ENCODE measurements at regions not wholly inside any gene's neighbourhood (a gene's known extent, or its start where the extent isn't known, plus 50 kb on each side); places are given as distances from the start of the nearest gene placed in this dataset.

GRCh38 chr9:73579823-73580222, 428.2 kb downstream of the ANXA1 start:
- no peak for DNase-seq
- H3K36me3 ChIP-seq = no peaks in the 10 kb centered on the region
- no peak overlapping the region for H3K9ac ChIP-seq (ENCODE audit: low read depth in 2 of 2, low read length in 2 of 2)
- H3K27me3 ChIP-seq = no peaks in the 10 kb centered on the region
- H3K9me3 ChIP-seq = no peaks in the 10 kb centered on the region
- no peaks in the 10 kb centered on the region for H3K4me1 ChIP-seq
- TF ChIP-seq CTCF (IDR thresholded peaks at IDR 0.05) = no peak
- intact Hi-C loops (cut with DNase I) = no loop called here
- no peak overlapping the region for H3K4me3 ChIP-seq
- no peak overlapping the region for H3K27ac ChIP-seq

- no peaks in the 10 kb centered on the region for H3K36me3 ChIP-seq
- no peaks in the 10 kb centered on the region for H3K4me1 ChIP-seq
- H3K9ac ChIP-seq (ENCODE audit: low read depth in 2 of 2, low read length in 2 of 2) = no peak overlapping the region
- DNase-seq = no peak
- intact Hi-C loops (cut with DNase I) = no loop called here
- no peak overlapping the region for H3K4me3 ChIP-seq
- H3K27ac ChIP-seq = no peak overlapping the region
- no peak for TF ChIP-seq CTCF (IDR thresholded peaks at IDR 0.05)
- no peaks in the 10 kb centered on the region for H3K9me3 ChIP-seq
- no peaks in the 10 kb centered on the region for H3K27me3 ChIP-seq
Observed at GRCh38 chr9:73583576-73583975, 431.9 kb downstream of the ANXA1 start.

GRCh38 chr9:73595036-73595545, 443.4 kb downstream of the ANXA1 start:
- no peak for DNase-seq
- H3K27ac ChIP-seq = no peak overlapping the region
- no peak overlapping the region for H3K9ac ChIP-seq (ENCODE audit: low read depth in 2 of 2, low read length in 2 of 2)
- no peaks in the 10 kb centered on the region for H3K9me3 ChIP-seq
- H3K4me3 ChIP-seq = no peak overlapping the region
- no peak for TF ChIP-seq CTCF (IDR thresholded peaks at IDR 0.05)
- intact Hi-C loops (cut with DNase I) = no loop called here
- no peaks in the 10 kb centered on the region for H3K4me1 ChIP-seq
- no peaks in the 10 kb centered on the region for H3K27me3 ChIP-seq
- H3K36me3 ChIP-seq = no peaks in the 10 kb centered on the region

- no peaks in the 10 kb centered on the region for H3K9me3 ChIP-seq
- H3K4me1 ChIP-seq = no peaks in the 10 kb centered on the region
- no peak for TF ChIP-seq CTCF (IDR thresholded peaks at IDR 0.05)
- H3K27me3 ChIP-seq = no peaks in the 10 kb centered on the region
- no peak overlapping the region for H3K27ac ChIP-seq
- DNase-seq = no peak
- no peak overlapping the region for H3K4me3 ChIP-seq
- no peak overlapping the region for H3K9ac ChIP-seq (ENCODE audit: low read depth in 2 of 2, low read length in 2 of 2)
- H3K36me3 ChIP-seq = no peaks in the 10 kb centered on the region
- intact Hi-C loops (cut with DNase I) = no loop called here
Observed at GRCh38 chr9:73596321-73596720, 444.7 kb downstream of the ANXA1 start.

- Histone ChIP-seq H3K9ac (ENCODE audit: low read depth in 2 of 2, low read length in 2 of 2) (no peak overlapping the region), H3K4me1 (no peaks in the 10 kb centered on the region), H3K9me3 (no peaks in the 10 kb centered on the region), H3K27me3 (no peaks in the 10 kb centered on the region), H3K27ac (no peak overlapping the region), H3K4me3 (no peak overlapping the region), H3K36me3 (no peaks in the 10 kb centered on the region)
- DNase-seq = no peak
- TF ChIP-seq CTCF (IDR thresholded peaks at IDR 0.05) = no peak
- intact Hi-C loops (cut with DNase I) = no loop called here
Observed at GRCh38 chr9:73597039-73597438, 445.4 kb downstream of the ANXA1 start.

- Histone ChIP-seq H3K36me3 (no peaks in the 10 kb centered on the region), H3K9ac (ENCODE audit: low read depth in 2 of 2, low read length in 2 of 2) (no peak overlapping the region), H3K9me3 (no peaks in the 10 kb centered on the region), H3K4me3 (no peak overlapping the region), H3K4me1 (no peaks in the 10 kb centered on the region), H3K27ac (no peak overlapping the region), H3K27me3 (no peaks in the 10 kb centered on the region)
- intact Hi-C loops (cut with DNase I) = no loop called here
- no peak for TF ChIP-seq CTCF (IDR thresholded peaks at IDR 0.05)
- no peak for DNase-seq
Observed at GRCh38 chr9:73597771-73598170, 446.1 kb downstream of the ANXA1 start.

Data from colonic mucosa (tissue), 4 donors.